HS-5 (cell line): ENCODE measurements at regions not wholly inside any gene's neighbourhood (a gene's known extent, or its start where the extent isn't known, plus 50 kb on each side); places are given as distances from the start of the nearest gene placed in this dataset.
"Not testable (repeated sequence)": the region's sequence is repeated elsewhere in the genome, so short reads cannot be mapped to it uniquely, and the experiment has no call there.

Experiments used
- DNase-seq: peaks from one replicate; pipeline ENCODE4 v3.0.0-alpha.2; 2012; ENCODE audit warnings: low read depth

- no peak for DNase-seq
Measured at GRCh38 chr10:27388761-27389399, 115.2 kb upstream of the RAB18 start.

- no peak for DNase-seq
Measured at GRCh38 chr10:27383595-27384542, 120.2 kb upstream of the RAB18 start.

GRCh38 chr10:27382176-27382575 is 121.9 kb upstream of the RAB18 start:
- DNase-seq = no peak

- no peak for DNase-seq
Measured at GRCh38 chr10:27380929-27381358, 123.2 kb upstream of the RAB18 start.

GRCh38 chr10:27379041-27379440 is 125.1 kb upstream of the RAB18 start:
- DNase-seq = not testable (repeated sequence)

GRCh38 chr10:27373566-27374160 is 130.4 kb upstream of the RAB18 start:
- no peak for DNase-seq

GRCh38 chr10:27372095-27372494 is 131.5 kb upstream of the ACBD5 start:
- no peak for DNase-seq

GRCh38 chr10:27371375-27371774 is 130.8 kb upstream of the ACBD5 start:
- not testable (repeated sequence) for DNase-seq

- DNase-seq = no peak
Measured at GRCh38 chr10:27369880-27370279, 129.3 kb upstream of the ACBD5 start.

GRCh38 chr10:27368706-27369105 is 128.1 kb upstream of the ACBD5 start:
- no peak for DNase-seq

- DNase-seq = no peak
Measured at GRCh38 chr10:27366769-27367168, 126.2 kb upstream of the ACBD5 start.

GRCh38 chr10:27364028-27364427 is 123.4 kb upstream of the ACBD5 start:
- DNase-seq = no peak

GRCh38 chr10:27360581-27361172 is 120.1 kb upstream of the ACBD5 start:
- no peak for DNase-seq

- DNase-seq = no peak
Measured at GRCh38 chr10:27359792-27360355, 119.3 kb upstream of the ACBD5 start.

- no peak for DNase-seq
Measured at GRCh38 chr10:27356738-27357137, 116.1 kb upstream of the ACBD5 start.

GRCh38 chr10:27355918-27356573 is 115.4 kb upstream of the ACBD5 start:
- no peak for DNase-seq

GRCh38 chr10:27354643-27355270 is 114.2 kb upstream of the ACBD5 start:
- DNase-seq = not testable (repeated sequence)

- not testable (repeated sequence) for DNase-seq
Measured at GRCh38 chr10:27354100-27354499, 113.5 kb upstream of the ACBD5 start.

GRCh38 chr10:27349987-27350386 is 109.4 kb upstream of the ACBD5 start:
- DNase-seq = no peak

- DNase-seq = not testable (repeated sequence)
Measured at GRCh38 chr10:27347827-27348207, 107.2 kb upstream of the ACBD5 start.

- no peak for DNase-seq
Measured at GRCh38 chr10:27345455-27345920, 104.9 kb upstream of the ACBD5 start.
